Endothelial cell of umbilical vein (primary cell): ENCODE measurements at regions not wholly inside any gene's neighbourhood (a gene's known extent, or its start where the extent isn't known, plus 50 kb on each side); places are given as distances from the start of the nearest gene placed in this dataset.

Experiments used
- BruUV-seq: library from RNA; stranded (reverse); fragments of 400-500 nt; replicated peaks from 2 replicates; lab custom pipeline; 2021; lab: Mats Ljungman, UMichigan
- CTCF ChIA-PET: fragments of 300-600, 350-600 bp; sonication (Branson Sonifier 250); formaldehyde crosslinking; loops from one replicate; lab custom pipeline; 2021; ENCODE audit warnings: antibody characterized with exemption, inconsistent platforms; lab: Charles Lee
- POLR2A ChIA-PET: fragments of 300-600, 350-600 bp; sonication (Branson Sonifier 250); formaldehyde crosslinking; loops from one replicate; lab custom pipeline; 2021; ENCODE audit warnings: antibody characterized with exemption, inconsistent platforms; lab: Charles Lee
- DNase-seq: peaks from one replicate; pipeline ENCODE4 v3.0.0-alpha.2; 2011; ENCODE audit warnings: low read depth, low spot score
- FAIRE-seq: peaks from 2 replicates; lab custom pipeline; 2011; peaks lifted over from hg19 to GRCh38; lab: Jason Lieb, UNC
- H2AFZ ChIP-seq: 2 replicates; pipeline ENCODE4 v1.6.0; 2012; ENCODE audit warnings: low read depth, low read length, control low read depth, inconsistent platforms
- H3K27ac ChIP-seq: 2 replicates; pipeline ENCODE4 v1.5.1; 2011; ENCODE audit warnings: low read depth, mild to moderate bottlenecking, control low read depth, low read length, moderate library complexity; ENCODE audit not compliant: insufficient read depth
- H3K27me3 ChIP-seq, 2 experiments: 2 replicates each; pipeline versions ENCODE4 v1.6.0 to v1.6.1; 2011; ENCODE audit warnings: low read length in 2 of 2, mixed read lengths in 1 of 2; ENCODE audit not compliant: control insufficient read depth in 2 of 2, insufficient read depth in 2 of 2
- H3K36me3 ChIP-seq, 2 experiments: 2 replicates in 1 of 2; 3 replicates in 1 of 2; pipeline ENCODE4 v1.5.1; 2011; ENCODE audit warnings: low read length in 2 of 2, mild to moderate bottlenecking in 1 of 2, moderate library complexity in 1 of 2; ENCODE audit not compliant: control insufficient read depth in 2 of 2, insufficient read depth in 2 of 2; ENCODE audit errors: extremely low read depth in 1 of 2
- H3K4me1 ChIP-seq: 3 replicates; pipeline ENCODE4 v1.5.1; 2011; ENCODE audit warnings: mild to moderate bottlenecking, low read length; ENCODE audit not compliant: control insufficient read depth, insufficient read depth; ENCODE audit errors: extremely low read depth
- H3K4me2 ChIP-seq: 2 replicates; pipeline ENCODE4 v1.6.1; 2011; ENCODE audit warnings: low read length, control low read depth, mixed read lengths; ENCODE audit not compliant: insufficient read depth
- H3K4me3 ChIP-seq, 3 experiments: fragments of 200-600 bp in 1 of 3; sonication (generic), shearing (Covaris generic) in 1 of 3; replicated peaks in 1 of 3; 2 replicates each; pipeline ENCODE4 v1.5.1; 2011 to 2016; ENCODE audit warnings: control low read depth in 3 of 3, low read length in 3 of 3, mild to moderate bottlenecking in 2 of 3, inconsistent platforms in 1 of 3, low read depth in 1 of 3, moderate library complexity in 1 of 3; ENCODE audit not compliant: insufficient read depth in 1 of 3
- H3K79me2 ChIP-seq: 2 replicates; pipeline ENCODE4 v1.6.0; 2012; ENCODE audit warnings: low read length, inconsistent platforms; ENCODE audit not compliant: control insufficient read depth, insufficient read depth
- H3K9ac ChIP-seq: replicated peaks from 2 replicates; pipeline ENCODE3; 2011; ENCODE audit warnings: low read length, control low read depth; ENCODE audit not compliant: insufficient read depth; ENCODE audit errors: extremely low read depth
- H3K9me1 ChIP-seq: replicated peaks from 3 replicates; pipeline ENCODE4 v1.6.0; 2011; ENCODE audit warnings: mild to moderate bottlenecking, low read length; ENCODE audit not compliant: control insufficient read depth, insufficient read depth; ENCODE audit errors: extremely low read depth
- H3K9me3 ChIP-seq: replicated peaks from 2 replicates; pipeline ENCODE4 v1.5.1; 2012; ENCODE audit warnings: low read length, inconsistent platforms; ENCODE audit not compliant: control insufficient read depth, insufficient read depth
- H4K20me1 ChIP-seq: replicated peaks from 2 replicates; pipeline ENCODE3; 2011; ENCODE audit warnings: mild to moderate bottlenecking, low read length; ENCODE audit not compliant: control insufficient read depth, insufficient read depth; ENCODE audit errors: extremely low read depth
- CTCF ChIP-seq, 2 donors: IDR thresholded peaks; 1 replicate in 1 of 2; 2 replicates in 1 of 2; pipeline ENCODE4 v1.5.1; 2011; ENCODE audit warnings: low read length in 2 of 2, mild to moderate bottlenecking in 2 of 2, moderate library complexity in 2 of 2, control low read depth in 1 of 2, inconsistent platforms in 1 of 2, low read depth in 1 of 2; ENCODE audit not compliant: insufficient read depth in 1 of 2; ENCODE audit errors: extremely low read depth in 1 of 2
- EZH2 ChIP-seq: IDR thresholded peaks from 2 replicates; pipeline ENCODE4 v1.6.1; 2012; ENCODE audit warnings: borderline replicate concordance, low read depth, mild to moderate bottlenecking, moderate library complexity, low read length, inconsistent platforms; ENCODE audit not compliant: severe bottlenecking
- FOS ChIP-seq: IDR thresholded peaks from 2 replicates; pipeline ENCODE4 v1.6.1; 2011; ENCODE audit warnings: mild to moderate bottlenecking, low read length, moderate library complexity, borderline replicate concordance; ENCODE audit not compliant: insufficient read depth
- GATA2 ChIP-seq: IDR thresholded peaks from 2 replicates; pipeline ENCODE4 v1.7.0; 2011; ENCODE audit warnings: low read depth, mild to moderate bottlenecking, moderate library complexity, mixed read lengths, low read length; ENCODE audit not compliant: insufficient read length, insufficient read depth
- JUN ChIP-seq: IDR thresholded peaks from 2 replicates; pipeline ENCODE4 v1.6.1; 2011; ENCODE audit warnings: borderline replicate concordance, low read depth; ENCODE audit not compliant: insufficient read length, insufficient read depth
- MAX ChIP-seq: IDR thresholded peaks from 2 replicates; pipeline ENCODE4 v1.6.1; 2011; ENCODE audit not compliant: insufficient read depth, insufficient read length
- MYC ChIP-seq: IDR thresholded peaks from one replicate; pipeline ENCODE4 v1.6.1; 2011; ENCODE audit warnings: mild to moderate bottlenecking, low read depth, low read length
- POLR2A ChIP-seq: IDR thresholded peaks from 2 replicates; pipeline ENCODE4 v1.6.1; 2012; ENCODE audit warnings: low read depth, mild to moderate bottlenecking, control low read depth, low read length
- POLR2AphosphoS5 ChIP-seq: IDR thresholded peaks from 2 replicates; pipeline ENCODE4 v1.6.1; 2012; ENCODE audit warnings: low read depth, mild to moderate bottlenecking, control low read depth, low read length, moderate library complexity; ENCODE audit not compliant: insufficient read depth
- dilution Hi-C: fragments of 300-500 bp; cut with MboI; formaldehyde crosslinking; loops from one replicate; pipeline ENCODE4 v1.15.0; 2019; ENCODE audit warnings: low sequenced_read_pairs; ENCODE audit not compliant: extremely low pct_ligation_motif_present
- intact Hi-C: fragments of 100-400 bp; cut with micrococcal nuclease; formaldehyde crosslinking; loops from one replicate; pipeline ENCODE4 v1.10.0; 2022

- peaks cover 4% of the 10 kb centered on the region for H3K9me3 ChIP-seq
- ChIA-PET CTCF (no interaction called here), POLR2A (no interaction called here)
- no peaks in the 10 kb centered on the region for H3K36me3 ChIP-seq
- no peaks in the 10 kb centered on the region for H3K79me2 ChIP-seq
- FAIRE-seq (no peak), DNase-seq (no peak)
- no peak overlapping the region for H2AFZ ChIP-seq
- intact Hi-C loops (no loop called here), dilution Hi-C loops (no loop called here)
- H3K27me3 ChIP-seq, result no peaks in the 10 kb centered on the region
- H3K4me1 ChIP-seq, result no peaks in the 10 kb centered on the region
- H3K4me2 ChIP-seq, result no peak overlapping the region
- H4K20me1 ChIP-seq, result no peaks in the 10 kb centered on the region
- no TSS peak for BruUV-seq
- H3K9me1 ChIP-seq, result no peaks in the 10 kb centered on the region
- no peak overlapping the region for H3K4me3 ChIP-seq
- H3K27ac ChIP-seq, result no peak overlapping the region
- no peak for TF ChIP-seq MAX
- TF ChIP-seq EZH2, result no peak
- TF ChIP-seq POLR2A, result no peak
- TF ChIP-seq JUN, result no peak
- TF ChIP-seq FOS, result no peak
- no peak for TF ChIP-seq GATA2
- TF ChIP-seq POLR2AphosphoS5, result no peak
- no peak for TF ChIP-seq MYC
- no peak for TF ChIP-seq CTCF (IDR thresholded peaks at IDR 0.05; ENCODE audit: extremely low read depth in 1 of 2, insufficient read depth in 1 of 2, low read depth in 1 of 2, low read length in 2 of 2)
- no peak overlapping the region for H3K9ac ChIP-seq
Observed at GRCh38 chr3:74346896-74347295, 267.6 kb downstream of the CNTN3 start.
